ENCODE measurements at regions not wholly inside any gene's neighbourhood (a gene's known extent, or its start where the extent isn't known, plus 50 kb on each side); places are given as distances from the start of the nearest gene placed in this dataset.

DNA sequence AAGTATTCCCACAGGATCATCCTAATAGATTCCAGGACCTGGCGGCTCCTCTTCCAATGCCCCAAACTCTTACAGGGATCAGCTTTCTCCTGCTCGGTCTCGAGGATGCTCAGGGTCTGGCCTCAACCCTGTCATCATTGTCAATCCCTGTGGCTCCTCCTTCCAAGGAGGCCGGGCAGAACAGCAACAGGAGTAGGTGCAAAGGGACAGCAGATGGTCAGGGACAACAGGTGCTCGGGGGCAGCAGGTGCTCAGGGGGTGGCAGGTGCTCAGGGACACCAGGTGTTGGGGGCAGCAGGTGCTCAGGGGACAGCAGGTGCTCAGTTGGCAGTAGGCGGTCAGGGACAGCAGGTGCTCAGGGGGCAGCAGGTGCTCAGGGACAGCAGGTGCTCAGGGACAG, 84.8 kb downstream of the TTLL2 start:
- no peak for DNase-seq (ENCODE audit: low read depth)
- POLR2A ChIA-PET = no interaction called here
- Histone ChIP-seq H3K36me3 (ENCODE audit: control insufficient read depth, insufficient read depth, low read length) (no peaks in the 10 kb centered on the region), H3K27me3 (ENCODE audit: control insufficient read depth, insufficient read depth, low read length) (no peaks in the 10 kb centered on the region), H3K4me3 (ENCODE audit: low read depth, low read length) (no peak overlapping the region)
- TF ChIP-seq, protein P1, sequence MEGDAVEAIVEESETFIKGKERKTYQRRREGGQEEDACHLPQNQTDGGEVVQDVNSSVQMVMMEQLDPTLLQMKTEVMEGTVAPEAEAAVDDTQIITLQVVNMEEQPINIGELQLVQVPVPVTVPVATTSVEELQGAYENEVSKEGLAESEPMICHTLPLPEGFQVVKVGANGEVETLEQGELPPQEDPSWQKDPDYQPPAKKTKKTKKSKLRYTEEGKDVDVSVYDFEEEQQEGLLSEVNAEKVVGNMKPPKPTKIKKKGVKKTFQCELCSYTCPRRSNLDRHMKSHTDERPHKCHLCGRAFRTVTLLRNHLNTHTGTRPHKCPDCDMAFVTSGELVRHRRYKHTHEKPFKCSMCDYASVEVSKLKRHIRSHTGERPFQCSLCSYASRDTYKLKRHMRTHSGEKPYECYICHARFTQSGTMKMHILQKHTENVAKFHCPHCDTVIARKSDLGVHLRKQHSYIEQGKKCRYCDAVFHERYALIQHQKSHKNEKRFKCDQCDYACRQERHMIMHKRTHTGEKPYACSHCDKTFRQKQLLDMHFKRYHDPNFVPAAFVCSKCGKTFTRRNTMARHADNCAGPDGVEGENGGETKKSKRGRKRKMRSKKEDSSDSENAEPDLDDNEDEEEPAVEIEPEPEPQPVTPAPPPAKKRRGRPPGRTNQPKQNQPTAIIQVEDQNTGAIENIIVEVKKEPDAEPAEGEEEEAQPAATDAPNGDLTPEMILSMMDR (IDR thresholded peaks at IDR 0.05; ENCODE audit: insufficient read depth, low read depth, low read length) = no peak
- CTCF ChIA-PET = no interaction called here

DNA sequence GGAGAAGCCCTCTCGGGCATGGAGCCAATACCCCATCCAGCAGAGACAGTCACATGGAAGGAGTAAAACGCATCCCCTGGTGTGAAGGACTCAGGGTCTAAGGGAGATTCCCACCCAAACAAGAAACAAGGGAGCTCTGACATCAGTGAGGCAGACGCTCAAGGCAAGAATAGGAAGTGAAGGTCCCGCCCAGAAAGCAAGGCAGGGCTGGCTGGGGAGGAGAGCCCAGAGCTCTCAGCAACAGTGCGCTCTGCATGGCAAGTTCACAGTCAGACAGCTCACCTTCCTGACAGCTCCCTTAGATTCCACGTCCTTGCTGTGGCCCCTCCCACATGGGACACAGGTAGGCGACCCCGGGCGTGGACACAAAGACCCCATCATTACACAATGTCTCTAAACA, 85.6 kb downstream of the TTLL2 start:
- H3K4me3 ChIP-seq (ENCODE audit: low read depth, low read length) = no peak overlapping the region
- H3K27me3 ChIP-seq (ENCODE audit: control insufficient read depth, insufficient read depth, low read length) = no peaks in the 10 kb centered on the region
- ChIA-PET POLR2A (no interaction called here), CTCF (no interaction called here)
- TF ChIP-seq, protein P1 (IDR thresholded peaks at IDR 0.05; ENCODE audit: insufficient read depth, low read depth, low read length) = no peak
- DNase-seq (ENCODE audit: low read depth) = no peak
- no peaks in the 10 kb centered on the region for H3K36me3 ChIP-seq (ENCODE audit: control insufficient read depth, insufficient read depth, low read length)

DNA sequence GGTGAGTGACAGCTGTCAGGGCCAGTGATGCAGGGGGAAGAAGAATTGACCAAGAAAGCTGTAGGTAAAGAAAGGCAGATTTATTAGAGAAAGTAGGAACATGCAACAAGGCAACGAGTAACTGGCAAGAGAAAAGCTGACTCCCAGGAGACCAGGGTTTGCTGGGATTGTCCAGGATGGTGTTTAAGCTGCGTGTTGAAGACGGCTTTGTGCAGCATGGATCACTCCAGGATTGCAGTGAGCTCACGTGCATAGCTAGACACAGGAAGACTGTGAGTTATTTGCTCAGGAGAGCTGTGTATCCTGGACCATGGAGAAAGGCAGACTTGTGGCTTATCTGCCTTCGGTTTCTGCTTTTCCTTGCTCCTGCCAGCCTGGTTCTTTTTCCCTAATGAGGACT, 87.6 kb downstream of the TTLL2 start:
- Histone ChIP-seq H3K36me3 (ENCODE audit: control insufficient read depth, insufficient read depth, low read length) (no peaks in the 10 kb centered on the region), H3K4me3 (ENCODE audit: low read depth, low read length) (no peak overlapping the region), H3K27me3 (ENCODE audit: control insufficient read depth, insufficient read depth, low read length) (no peaks in the 10 kb centered on the region)
- DNase-seq (ENCODE audit: low read depth) = no peak
- TF ChIP-seq, protein P1 (IDR thresholded peaks at IDR 0.05; ENCODE audit: insufficient read depth, low read depth, low read length) = no peak
- ChIA-PET CTCF (no interaction called here), POLR2A (no interaction called here)

DNA sequence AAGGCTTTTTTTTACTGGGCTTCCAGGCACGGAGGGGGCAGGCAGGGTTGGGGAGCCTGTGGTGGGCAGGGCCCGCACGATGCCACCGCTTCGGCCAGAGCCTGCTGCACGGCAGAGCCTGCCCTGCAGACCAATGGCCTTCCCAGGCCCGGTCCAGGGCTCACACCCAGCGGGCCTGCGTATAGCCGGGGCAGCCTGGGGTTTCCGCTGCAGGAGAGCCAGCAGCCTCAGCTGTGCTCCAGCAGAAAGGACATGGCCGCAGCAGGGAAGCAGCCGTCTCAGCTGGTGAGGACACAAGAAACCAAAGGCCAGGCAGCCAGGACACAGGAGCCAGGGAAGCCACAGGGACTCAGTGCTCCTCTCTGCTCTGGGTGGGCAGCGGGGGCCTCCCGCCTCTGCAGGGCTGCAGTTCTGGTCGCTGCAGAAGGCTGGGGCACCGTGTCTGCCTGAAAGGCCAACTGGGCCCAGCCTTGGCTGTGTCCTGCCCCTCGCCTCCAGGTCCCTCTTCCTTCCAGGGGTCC, 90.6 kb downstream of the TTLL2 start:
- Histone ChIP-seq H3K4me3 (ENCODE audit: low read depth, low read length) (no peak overlapping the region), H3K36me3 (ENCODE audit: control insufficient read depth, insufficient read depth, low read length) (no peaks in the 10 kb centered on the region), H3K27me3 (ENCODE audit: control insufficient read depth, insufficient read depth, low read length) (no peaks in the 10 kb centered on the region)
- DNase-seq (ENCODE audit: low read depth) = no peak
- POLR2A ChIA-PET = no interaction called here
- CTCF ChIA-PET = no interaction called here
- TF ChIP-seq, protein P1 (IDR thresholded peaks at IDR 0.05; ENCODE audit: insufficient read depth, low read depth, low read length) = no peak

DNA sequence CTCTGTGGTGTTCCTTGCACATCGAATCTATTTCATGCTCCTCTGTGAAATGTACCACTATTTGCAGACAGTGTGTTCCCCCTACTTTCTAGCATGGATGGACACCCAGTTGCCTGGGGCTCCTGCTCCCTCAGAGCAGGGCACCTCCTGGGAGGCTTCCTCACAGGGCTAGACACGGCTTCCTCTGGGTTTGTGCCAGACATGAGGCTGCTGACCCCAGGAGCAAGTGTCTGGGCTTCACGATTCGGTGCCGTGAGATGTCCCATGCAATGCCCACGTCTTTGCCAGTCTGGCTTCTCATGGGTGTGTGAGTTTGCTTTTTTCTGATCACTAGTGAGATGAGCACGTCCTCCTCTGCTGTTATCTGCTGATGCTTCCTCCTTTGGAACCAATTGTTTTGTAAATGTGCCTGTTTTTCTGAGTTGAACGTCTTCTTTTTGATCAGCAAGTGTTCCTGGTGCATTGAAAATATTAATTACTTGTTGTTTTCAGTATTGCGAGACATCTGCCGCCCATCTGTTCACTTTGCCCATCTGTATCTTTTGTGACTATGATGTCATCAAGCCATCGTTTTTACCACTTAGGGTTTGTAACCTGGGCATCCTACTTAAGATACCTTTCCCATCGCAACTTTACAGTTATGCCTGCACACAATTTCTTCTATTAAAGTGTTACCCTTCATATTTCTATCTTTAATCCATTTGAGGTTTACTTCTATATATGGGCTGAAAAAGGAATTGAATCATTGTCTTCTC, 92.0 kb downstream of the TTLL2 start:
- ChIA-PET POLR2A (no interaction called here), CTCF (no interaction called here)
- H3K36me3 ChIP-seq (ENCODE audit: control insufficient read depth, insufficient read depth, low read length) = no peaks in the 10 kb centered on the region
- no peak for DNase-seq (ENCODE audit: low read depth)
- H3K4me3 ChIP-seq (ENCODE audit: low read depth, low read length) = no peak overlapping the region
- H3K27me3 ChIP-seq (ENCODE audit: control insufficient read depth, insufficient read depth, low read length) = no peaks in the 10 kb centered on the region
- TF ChIP-seq, protein P1 (IDR thresholded peaks at IDR 0.05; ENCODE audit: insufficient read depth, low read depth, low read length) = no peak
